Loucy (cell line): ENCODE measurements at regions not wholly inside any gene's neighbourhood (a gene's known extent, or its start where the extent isn't known, plus 50 kb on each side); places are given as distances from the start of the nearest gene placed in this dataset.

Experiments
- EZH2phosphoT487 ChIP-seq: fragments of 200-600 bp; IDR thresholded peaks from 2 replicates; pipeline ENCODE4 v1.6.1; 2018; ENCODE audit warnings: antibody characterized with exemption, mild to moderate bottlenecking, moderate library complexity, borderline replicate concordance
- TF ChIP-seq, protein P1 (sequence below): fragments of 200-600 bp; sonication (generic); conservative IDR thresholded peaks from 2 replicates; pipeline ENCODE4 v1.5.1; 2014; ENCODE audit warnings: mild to moderate bottlenecking, antibody characterized with exemption, low read length

GRCh38 chr5:146952168-146952567, 73.6 kb upstream of the PPP2R2B start:
- TF ChIP-seq, protein P1, sequence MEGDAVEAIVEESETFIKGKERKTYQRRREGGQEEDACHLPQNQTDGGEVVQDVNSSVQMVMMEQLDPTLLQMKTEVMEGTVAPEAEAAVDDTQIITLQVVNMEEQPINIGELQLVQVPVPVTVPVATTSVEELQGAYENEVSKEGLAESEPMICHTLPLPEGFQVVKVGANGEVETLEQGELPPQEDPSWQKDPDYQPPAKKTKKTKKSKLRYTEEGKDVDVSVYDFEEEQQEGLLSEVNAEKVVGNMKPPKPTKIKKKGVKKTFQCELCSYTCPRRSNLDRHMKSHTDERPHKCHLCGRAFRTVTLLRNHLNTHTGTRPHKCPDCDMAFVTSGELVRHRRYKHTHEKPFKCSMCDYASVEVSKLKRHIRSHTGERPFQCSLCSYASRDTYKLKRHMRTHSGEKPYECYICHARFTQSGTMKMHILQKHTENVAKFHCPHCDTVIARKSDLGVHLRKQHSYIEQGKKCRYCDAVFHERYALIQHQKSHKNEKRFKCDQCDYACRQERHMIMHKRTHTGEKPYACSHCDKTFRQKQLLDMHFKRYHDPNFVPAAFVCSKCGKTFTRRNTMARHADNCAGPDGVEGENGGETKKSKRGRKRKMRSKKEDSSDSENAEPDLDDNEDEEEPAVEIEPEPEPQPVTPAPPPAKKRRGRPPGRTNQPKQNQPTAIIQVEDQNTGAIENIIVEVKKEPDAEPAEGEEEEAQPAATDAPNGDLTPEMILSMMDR: no peak
- no peak for TF ChIP-seq EZH2phosphoT487
